ENCODE measurements at regions not wholly inside any gene's neighbourhood (a gene's known extent, or its start where the extent isn't known, plus 50 kb on each side); places are given as distances from the start of the nearest gene placed in this dataset.

DNA sequence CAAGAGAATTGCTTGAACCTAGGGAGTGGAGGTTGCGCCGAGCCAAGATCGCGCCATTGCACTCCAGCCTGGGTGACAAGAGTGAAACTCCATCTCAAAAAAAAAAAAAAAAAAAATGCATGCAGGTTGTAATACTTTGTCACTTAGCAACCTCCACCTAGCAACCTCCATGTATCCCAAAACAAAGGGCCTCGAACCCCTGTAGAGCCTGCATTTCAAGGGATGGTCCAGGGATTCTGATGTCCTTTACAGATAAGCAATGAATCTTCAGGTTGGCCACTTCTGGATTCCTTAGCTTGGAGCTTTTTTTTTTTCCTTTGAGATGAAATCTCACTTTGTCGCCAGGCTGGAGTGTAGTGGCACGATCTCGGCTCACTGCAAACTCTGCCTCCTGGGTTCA lies 1211.0 kb downstream of the TYW1 start:
- DNase-seq, result no peak
- Mint-ChIP-seq H3K4me3 (no peak overlapping the region), H3K27me3 (ENCODE audit: low read depth in 2 of 2) (no peaks in the 10 kb centered on the region), H3K27ac (no peak overlapping the region), H3K4me1 (no peaks in the 10 kb centered on the region), H3K9me3 (peaks cover 20 to 28% of the 10 kb centered on the region in 2 donors), H3K36me3 (no peaks in the 10 kb centered on the region)
- TF ChIP-seq, protein P1, sequence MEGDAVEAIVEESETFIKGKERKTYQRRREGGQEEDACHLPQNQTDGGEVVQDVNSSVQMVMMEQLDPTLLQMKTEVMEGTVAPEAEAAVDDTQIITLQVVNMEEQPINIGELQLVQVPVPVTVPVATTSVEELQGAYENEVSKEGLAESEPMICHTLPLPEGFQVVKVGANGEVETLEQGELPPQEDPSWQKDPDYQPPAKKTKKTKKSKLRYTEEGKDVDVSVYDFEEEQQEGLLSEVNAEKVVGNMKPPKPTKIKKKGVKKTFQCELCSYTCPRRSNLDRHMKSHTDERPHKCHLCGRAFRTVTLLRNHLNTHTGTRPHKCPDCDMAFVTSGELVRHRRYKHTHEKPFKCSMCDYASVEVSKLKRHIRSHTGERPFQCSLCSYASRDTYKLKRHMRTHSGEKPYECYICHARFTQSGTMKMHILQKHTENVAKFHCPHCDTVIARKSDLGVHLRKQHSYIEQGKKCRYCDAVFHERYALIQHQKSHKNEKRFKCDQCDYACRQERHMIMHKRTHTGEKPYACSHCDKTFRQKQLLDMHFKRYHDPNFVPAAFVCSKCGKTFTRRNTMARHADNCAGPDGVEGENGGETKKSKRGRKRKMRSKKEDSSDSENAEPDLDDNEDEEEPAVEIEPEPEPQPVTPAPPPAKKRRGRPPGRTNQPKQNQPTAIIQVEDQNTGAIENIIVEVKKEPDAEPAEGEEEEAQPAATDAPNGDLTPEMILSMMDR (IDR thresholded peaks at IDR 0.05), result no peak
- peaks cover 16% of the 10 kb centered on the region for H3K9me3 ChIP-seq (ENCODE audit: control insufficient read depth, insufficient read depth, low read length)
- 90% methylated on average over 4 of the region's 8 CpGs for WGBS (ENCODE audit: insufficient coverage)
- H3K36me3 ChIP-seq (ENCODE audit: control insufficient read depth, insufficient read depth, low read length), result no peaks in the 10 kb centered on the region
- no peak overlapping the region for H3K4me3 ChIP-seq (ENCODE audit: low read length)
- no peak overlapping the region for H3K27ac ChIP-seq (ENCODE audit: low read length)
- no peaks in the 10 kb centered on the region for H3K4me1 ChIP-seq (ENCODE audit: control insufficient read depth, insufficient read depth, low read length)
- ATAC-seq, result no peak
- H3K27me3 ChIP-seq (ENCODE audit: control insufficient read depth, insufficient read depth, low read length), result no peaks in the 10 kb centered on the region
- intact Hi-C loops (cut with micrococcal nuclease), result no loop called here

DNA sequence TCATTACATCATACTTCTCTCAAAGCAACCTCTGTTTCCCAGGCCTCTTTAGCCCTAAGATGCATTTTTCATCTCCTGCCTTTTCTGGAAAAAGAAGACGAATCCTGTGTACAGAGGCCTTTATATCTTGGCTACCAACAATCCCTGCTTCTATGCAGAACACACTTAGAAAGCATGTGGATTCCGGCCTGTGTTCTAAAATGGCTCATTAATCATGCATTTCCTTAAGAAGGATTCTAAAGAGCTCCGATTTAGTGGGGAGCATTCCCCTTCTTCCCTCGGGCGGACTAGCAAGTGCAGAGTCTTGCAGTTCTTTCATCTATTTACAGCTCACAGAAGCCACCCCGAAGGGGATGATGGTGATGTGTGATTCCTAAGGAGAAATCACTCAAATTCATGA lies 1212.9 kb downstream of the TYW1 start:
- TF ChIP-seq, protein P1 (IDR thresholded peaks at IDR 0.05), result no peak
- Mint-ChIP-seq H3K27ac (no peak overlapping the region), H3K4me1 (no peaks in the 10 kb centered on the region), H3K27me3 (ENCODE audit: low read depth in 2 of 2) (no peaks in the 10 kb centered on the region), H3K9me3 (peaks cover 16 to 20% of the 10 kb centered on the region in 2 donors), H3K36me3 (no peaks in the 10 kb centered on the region), H3K4me3 (no peak overlapping the region)
- Histone ChIP-seq H3K4me1 (ENCODE audit: control insufficient read depth, insufficient read depth, low read length) (no peaks in the 10 kb centered on the region), H3K36me3 (ENCODE audit: control insufficient read depth, insufficient read depth, low read length) (no peaks in the 10 kb centered on the region), H3K4me3 (ENCODE audit: low read length) (no peak overlapping the region), H3K9me3 (ENCODE audit: control insufficient read depth, insufficient read depth, low read length) (peaks cover 16% of the 10 kb centered on the region), H3K27me3 (ENCODE audit: control insufficient read depth, insufficient read depth, low read length) (no peaks in the 10 kb centered on the region), H3K27ac (ENCODE audit: low read length) (no peak overlapping the region)
- ATAC-seq, result no peak
- no peak for DNase-seq
- 85% methylated on average over 2 of the region's 6 CpGs for WGBS (ENCODE audit: insufficient coverage)
- intact Hi-C loops (cut with micrococcal nuclease), result no loop called here

DNA sequence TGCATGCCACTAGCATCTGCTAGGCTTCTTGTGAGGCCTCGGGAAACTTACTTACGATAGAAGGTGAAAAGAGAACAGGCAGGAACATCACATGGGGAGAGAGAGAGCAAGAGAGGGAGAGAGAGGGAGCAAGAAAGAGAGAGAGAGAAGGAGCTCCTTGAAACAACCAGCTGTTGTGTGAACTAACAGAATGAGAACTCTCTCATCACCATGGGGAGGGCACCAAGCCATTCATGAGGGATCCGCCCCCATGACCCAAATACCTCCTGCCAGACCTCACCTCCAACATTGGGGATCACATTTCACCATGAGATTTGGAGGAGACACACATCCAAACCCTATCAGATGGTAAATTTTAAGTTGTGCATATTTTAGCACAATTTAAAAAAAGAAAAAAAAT lies 1217.2 kb downstream of the TYW1 start:
- WGBS (ENCODE audit: insufficient coverage), result 88% methylated on average over 3 of the region's 3 CpGs
- no peaks in the 10 kb centered on the region for H3K27me3 Mint-ChIP-seq (ENCODE audit: low read depth in 2 of 2)
- no peaks in the 10 kb centered on the region for H3K36me3 Mint-ChIP-seq
- H3K27ac ChIP-seq (ENCODE audit: low read length), result no peak overlapping the region
- DNase-seq (no peak), ATAC-seq (no peak)
- H3K9me3 Mint-ChIP-seq, result peaks cover 14 to 16% of the 10 kb centered on the region in 2 donors
- no peaks in the 10 kb centered on the region for H3K9me3 ChIP-seq (ENCODE audit: control insufficient read depth, insufficient read depth, low read length)
- intact Hi-C loops (cut with micrococcal nuclease), result no loop called here
- H3K4me1 Mint-ChIP-seq, result no peaks in the 10 kb centered on the region
- no peak overlapping the region for H3K4me3 ChIP-seq (ENCODE audit: low read length)
- H3K36me3 ChIP-seq (ENCODE audit: control insufficient read depth, insufficient read depth, low read length), result no peaks in the 10 kb centered on the region
- no peaks in the 10 kb centered on the region for H3K4me1 ChIP-seq (ENCODE audit: control insufficient read depth, insufficient read depth, low read length)
- no peak overlapping the region for H3K27ac Mint-ChIP-seq
- no peak overlapping the region for H3K4me3 Mint-ChIP-seq
- H3K27me3 ChIP-seq (ENCODE audit: control insufficient read depth, insufficient read depth, low read length), result no peaks in the 10 kb centered on the region
- TF ChIP-seq, protein P1 (IDR thresholded peaks at IDR 0.05), result no peak

DNA sequence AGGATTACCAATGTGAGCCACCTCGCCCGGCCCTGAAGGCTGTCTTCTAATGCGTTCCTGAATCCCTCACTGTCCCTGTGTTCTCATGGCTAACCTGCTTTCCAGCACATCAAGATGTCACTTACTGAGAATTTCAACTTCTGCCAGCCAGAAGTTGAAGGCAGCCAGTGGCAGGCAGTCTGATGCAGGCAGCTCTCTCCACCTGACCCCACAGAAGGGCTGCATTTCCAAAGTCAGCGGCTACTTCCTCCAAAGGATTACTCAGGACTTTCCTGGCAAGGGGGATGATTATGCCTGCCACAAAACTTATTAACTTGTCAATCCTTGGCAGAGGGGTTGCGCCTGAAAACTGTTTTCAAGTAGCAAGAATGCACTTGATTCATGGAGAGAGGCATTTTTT lies 1219.4 kb downstream of the TYW1 start:
- peaks cover 9 to 11% of the 10 kb centered on the region in 2 donors for H3K9me3 Mint-ChIP-seq
- no peaks in the 10 kb centered on the region for H3K27me3 Mint-ChIP-seq (ENCODE audit: low read depth in 2 of 2)
- TF ChIP-seq, protein P1 (IDR thresholded peaks at IDR 0.05), result no peak
- 77% methylated on average over 4 of the region's 5 CpGs for WGBS (ENCODE audit: insufficient coverage)
- H3K36me3 Mint-ChIP-seq, result no peaks in the 10 kb centered on the region
- intact Hi-C loops (cut with micrococcal nuclease), result no loop called here
- H3K36me3 ChIP-seq (ENCODE audit: control insufficient read depth, insufficient read depth, low read length), result no peaks in the 10 kb centered on the region
- H3K27ac Mint-ChIP-seq, result no peak overlapping the region
- H3K4me3 ChIP-seq (ENCODE audit: low read length), result no peak overlapping the region
- H3K27me3 ChIP-seq (ENCODE audit: control insufficient read depth, insufficient read depth, low read length), result no peaks in the 10 kb centered on the region
- no peaks in the 10 kb centered on the region for H3K9me3 ChIP-seq (ENCODE audit: control insufficient read depth, insufficient read depth, low read length)
- H3K4me1 ChIP-seq (ENCODE audit: control insufficient read depth, insufficient read depth, low read length), result no peaks in the 10 kb centered on the region
- no peak overlapping the region for H3K4me3 Mint-ChIP-seq
- H3K27ac ChIP-seq (ENCODE audit: low read length), result no peak overlapping the region
- ATAC-seq, result no peak
- H3K4me1 Mint-ChIP-seq, result no peaks in the 10 kb centered on the region
- DNase-seq, result no peak

Data from natural killer cell (primary cell).